Right atrium auricular region (tissue), 2 donors: ENCODE measurements at regions not wholly inside any gene's neighbourhood (a gene's known extent, or its start where the extent isn't known, plus 50 kb on each side); places are given as distances from the start of the nearest gene placed in this dataset.

ENCODE experiments used
- DNase-seq: peaks from one replicate; pipeline ENCODE4 v3.0.0-alpha.2; 2019; ENCODE audit warnings: low spot score
- H3K27ac ChIP-seq, 2 donors: fragments of 200-600 bp; sonication (generic); 1 replicate in 1 of 2; 2 replicates in 1 of 2; pipeline ENCODE4 v1.5.1; 2016 to 2019
- H3K27me3 ChIP-seq, 2 donors: fragments of 200-600 bp; sonication (generic); one replicate each; pipeline versions ENCODE4 v1.5.1 to v1.6.0; 2017 to 2019
- H3K36me3 ChIP-seq: fragments of 200-600 bp; sonication (generic); one replicate; pipeline ENCODE4 v1.5.1; 2016
- H3K4me1 ChIP-seq, 2 donors: fragments of 200-600 bp; sonication (generic); one replicate each; pipeline versions ENCODE4 v1.5.1 to v1.6.0; 2017 to 2019
- H3K4me3 ChIP-seq, 2 donors: fragments of 200-600 bp; sonication (generic); 1 replicate in 1 of 2; 2 replicates in 1 of 2; pipeline ENCODE4 v1.5.1; 2017 to 2019; ENCODE audit warnings: mild to moderate bottlenecking in 1 of 2, moderate library complexity in 1 of 2
- H3K9me3 ChIP-seq, 2 donors: fragments of 200-600 bp; sonication (generic); one replicate each; pipeline ENCODE4 v1.5.1; 2019
- CTCF ChIP-seq, 2 donors: fragments of 200-600 bp; sonication (generic); IDR thresholded peaks; one replicate each; pipeline ENCODE4 v1.5.1; 2019; ENCODE audit warnings: antibody characterized with exemption in 2 of 2

GRCh38 chr16:22734368-22734767 lies 79.6 kb upstream of the HS3ST2 start:
- Histone ChIP-seq H3K27ac (no peak overlapping the region), H3K36me3 (no peaks in the 10 kb centered on the region), H3K4me1 (peaks cover 0 to 7% of the 10 kb centered on the region in 2 donors), H3K27me3 (no peaks in the 10 kb centered on the region), H3K9me3 (no peaks in the 10 kb centered on the region), H3K4me3 (no peak overlapping the region)
- no peak for DNase-seq
- no peak for TF ChIP-seq CTCF (IDR thresholded peaks at IDR 0.05)

GRCh38 chr16:22736791-22737190 lies 77.2 kb upstream of the HS3ST2 start:
- Histone ChIP-seq H3K9me3 (no peaks in the 10 kb centered on the region), H3K27me3 (no peaks in the 10 kb centered on the region), H3K36me3 (no peaks in the 10 kb centered on the region), H3K4me3 (no peak overlapping the region), H3K27ac (no peak overlapping the region), H3K4me1 (peaks cover 0 to 7% of the 10 kb centered on the region in 2 donors)
- no peak for TF ChIP-seq CTCF (IDR thresholded peaks at IDR 0.05)
- no peak for DNase-seq

- TF ChIP-seq CTCF (IDR thresholded peaks at IDR 0.05): no peak
- Histone ChIP-seq H3K27me3 (no peaks in the 10 kb centered on the region), H3K4me1 (peaks cover 0 to 7% of the 10 kb centered on the region in 2 donors), H3K27ac (no peak overlapping the region), H3K9me3 (no peaks in the 10 kb centered on the region), H3K4me3 (no peak overlapping the region), H3K36me3 (no peaks in the 10 kb centered on the region)
- no peak for DNase-seq
Observed at GRCh38 chr16:22739077-22739476, 74.9 kb upstream of the HS3ST2 start.

- no peak for TF ChIP-seq CTCF (IDR thresholded peaks at IDR 0.05)
- Histone ChIP-seq H3K27me3 (no peaks in the 10 kb centered on the region), H3K4me3 (no peak overlapping the region), H3K27ac (no peak overlapping the region), H3K36me3 (no peaks in the 10 kb centered on the region), H3K4me1 (peaks cover 0 to 7% of the 10 kb centered on the region in 2 donors), H3K9me3 (peaks cover 0 to 11% of the 10 kb centered on the region in 2 donors)
- no peak for DNase-seq
Observed at GRCh38 chr16:22743401-22743800, 70.6 kb upstream of the HS3ST2 start.

- no peaks in the 10 kb centered on the region for H3K36me3 ChIP-seq
- H3K27me3 ChIP-seq: no peaks in the 10 kb centered on the region
- TF ChIP-seq CTCF (IDR thresholded peaks at IDR 0.05): no peak
- H3K4me1 ChIP-seq: no peaks in the 10 kb centered on the region
- peaks cover 0 to 3% of the 10 kb centered on the region in 2 donors for H3K9me3 ChIP-seq
- DNase-seq: no peak
- H3K4me3 ChIP-seq: no peak overlapping the region
- H3K27ac ChIP-seq: no peak overlapping the region
Observed at GRCh38 chr16:22751104-22751667, 62.8 kb upstream of the HS3ST2 start.

GRCh38 chr16:22751685-22752084 lies 62.3 kb upstream of the HS3ST2 start:
- no peak for TF ChIP-seq CTCF (IDR thresholded peaks at IDR 0.05)
- Histone ChIP-seq H3K27me3 (no peaks in the 10 kb centered on the region), H3K4me1 (no peaks in the 10 kb centered on the region), H3K27ac (no peak overlapping the region), H3K36me3 (no peaks in the 10 kb centered on the region), H3K4me3 (no peak overlapping the region), H3K9me3 (no peaks in the 10 kb centered on the region)
- DNase-seq: no peak
